ENCODE measurements at regions not wholly inside any gene's neighbourhood (a gene's known extent, or its start where the extent isn't known, plus 50 kb on each side); places are given as distances from the start of the nearest gene placed in this dataset.

GRCh38 chr5:125263356-125263755 lies 516.9 kb upstream of the ZNF608 start:
- no peak for DNase-seq

- DNase-seq: no peak
These were observed 519.7 kb upstream of the ZNF608 start for GRCh38 chr5:125266106-125266505.

DNA sequence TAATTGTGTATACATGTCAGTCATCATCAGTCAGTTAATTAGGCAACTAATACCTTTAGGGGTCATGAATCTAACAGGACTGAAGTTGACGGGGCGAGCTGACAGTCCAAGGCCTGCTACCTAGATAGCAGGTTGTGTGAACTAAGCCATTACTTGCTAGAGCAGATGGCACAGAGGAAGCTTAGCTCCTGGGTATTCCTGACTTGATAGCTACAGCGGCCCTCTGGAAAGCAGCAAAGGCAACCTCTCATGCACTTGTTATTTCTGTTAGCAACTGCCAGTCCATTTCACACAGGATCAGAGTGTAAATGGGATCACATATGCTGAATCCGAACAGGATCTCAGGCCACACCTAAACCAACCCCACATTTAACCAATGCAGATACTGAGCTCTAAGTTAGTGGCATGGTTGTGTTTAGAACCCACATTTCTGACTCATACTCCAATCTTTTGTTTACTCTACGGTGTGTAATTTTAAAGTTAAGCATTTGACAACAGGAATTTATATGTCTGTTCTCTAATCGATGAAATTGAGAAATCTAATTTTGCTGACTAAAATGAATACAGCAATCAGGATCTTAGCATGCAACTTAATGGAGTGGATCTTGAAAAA lies 521.3 kb upstream of the ZNF608 start:
- DNase-seq: no peak

GRCh38 chr5:125269926-125270325 lies 523.5 kb upstream of the ZNF608 start:
- no peak for DNase-seq

DNA sequence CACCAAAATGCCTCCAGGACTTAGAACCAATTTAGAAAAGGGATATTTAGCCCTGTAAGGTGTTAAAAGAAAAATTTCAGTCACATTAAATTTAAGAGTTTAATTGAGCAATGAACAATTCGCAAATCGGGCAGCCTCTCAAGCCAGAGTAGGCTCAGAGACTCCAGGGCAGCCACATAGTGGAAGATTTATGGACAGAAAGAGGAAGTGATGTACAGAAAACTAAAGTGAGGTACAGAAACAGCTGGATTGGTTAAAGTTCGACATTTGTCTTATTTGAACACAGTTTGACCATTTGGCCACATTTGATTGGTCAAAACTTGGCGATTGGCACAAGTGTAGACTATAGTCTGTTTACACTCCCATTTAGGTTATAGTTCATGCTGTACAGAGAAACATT lies 525.9 kb upstream of the ZNF608 start:
- DNase-seq: no peak

DNA sequence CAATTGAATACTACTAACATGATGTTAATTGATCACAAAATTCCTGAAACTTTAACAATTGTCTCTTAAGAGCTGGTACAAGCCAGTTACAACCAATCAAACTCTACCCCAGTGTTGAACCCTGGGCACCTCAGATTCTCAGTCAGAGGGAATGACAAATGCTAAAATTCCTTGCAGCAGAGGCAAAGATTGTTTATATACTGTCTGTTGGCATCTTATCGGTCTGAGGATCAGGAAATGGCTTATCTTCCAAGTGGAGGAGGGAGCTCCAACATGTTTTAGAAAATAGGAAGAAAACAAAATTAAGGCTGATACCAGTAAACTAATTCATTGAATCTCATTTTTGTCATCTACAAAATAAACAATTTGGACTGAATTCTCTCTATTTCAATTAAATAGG lies 527.8 kb upstream of the ZNF608 start:
- no peak for DNase-seq

DNA sequence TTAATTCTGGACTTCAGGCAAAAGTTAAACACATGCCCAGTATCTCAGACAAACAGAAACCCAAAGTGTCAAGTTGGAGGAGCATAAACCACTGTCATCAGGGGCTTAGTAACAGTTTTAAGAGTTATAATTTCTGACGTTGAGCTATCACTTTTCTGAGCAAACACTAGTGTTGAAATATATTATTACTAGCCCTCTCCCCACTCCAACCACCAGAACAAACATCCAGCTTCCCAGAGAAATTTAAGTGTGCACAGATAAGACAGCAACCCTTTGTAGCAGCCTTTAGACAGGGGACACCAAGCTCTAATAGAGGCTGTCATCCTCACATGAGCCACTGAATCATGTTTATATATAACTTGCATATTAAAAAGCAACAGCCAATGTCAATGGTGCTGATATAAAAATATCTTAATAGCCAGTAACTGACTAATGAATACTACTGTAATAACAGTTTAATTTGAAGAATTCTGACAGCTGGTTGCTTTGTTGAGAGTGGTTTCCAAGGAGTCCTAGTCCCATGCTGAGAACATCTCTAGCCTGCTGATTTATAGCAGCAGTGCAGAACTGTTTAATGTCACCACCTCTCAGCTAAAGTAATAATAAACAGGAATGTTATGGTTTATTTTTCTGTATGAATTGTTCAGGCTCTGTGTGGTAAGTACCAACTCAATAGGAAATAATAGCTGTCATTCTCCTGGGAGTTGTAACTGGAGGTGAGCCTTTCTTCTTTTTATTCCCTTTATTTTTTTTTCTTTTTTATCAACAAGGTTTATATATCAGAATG lies 528.7 kb upstream of the ZNF608 start:
- no peak for DNase-seq

DNA sequence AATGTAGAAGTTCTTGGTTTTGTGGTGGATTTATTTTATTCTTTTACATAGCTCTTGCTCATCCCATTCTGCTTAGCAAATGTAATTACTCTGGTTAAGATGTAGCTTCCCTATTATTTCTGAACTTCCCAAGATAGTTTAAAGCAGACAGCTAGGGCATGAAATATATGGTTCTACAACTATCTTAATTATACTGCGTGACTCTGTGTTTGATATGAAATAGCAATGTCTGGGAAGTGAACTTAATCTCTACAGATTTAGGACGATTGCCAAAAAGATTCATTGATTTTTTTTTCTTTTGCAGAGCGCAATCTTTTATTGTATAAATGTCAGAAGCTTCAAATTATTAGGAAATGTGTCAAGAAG lies 529.3 kb upstream of the ZNF608 start:
- no peak for DNase-seq

- no peak for DNase-seq
These were observed 529.7 kb upstream of the ZNF608 start for GRCh38 chr5:125276096-125276495.

DNA sequence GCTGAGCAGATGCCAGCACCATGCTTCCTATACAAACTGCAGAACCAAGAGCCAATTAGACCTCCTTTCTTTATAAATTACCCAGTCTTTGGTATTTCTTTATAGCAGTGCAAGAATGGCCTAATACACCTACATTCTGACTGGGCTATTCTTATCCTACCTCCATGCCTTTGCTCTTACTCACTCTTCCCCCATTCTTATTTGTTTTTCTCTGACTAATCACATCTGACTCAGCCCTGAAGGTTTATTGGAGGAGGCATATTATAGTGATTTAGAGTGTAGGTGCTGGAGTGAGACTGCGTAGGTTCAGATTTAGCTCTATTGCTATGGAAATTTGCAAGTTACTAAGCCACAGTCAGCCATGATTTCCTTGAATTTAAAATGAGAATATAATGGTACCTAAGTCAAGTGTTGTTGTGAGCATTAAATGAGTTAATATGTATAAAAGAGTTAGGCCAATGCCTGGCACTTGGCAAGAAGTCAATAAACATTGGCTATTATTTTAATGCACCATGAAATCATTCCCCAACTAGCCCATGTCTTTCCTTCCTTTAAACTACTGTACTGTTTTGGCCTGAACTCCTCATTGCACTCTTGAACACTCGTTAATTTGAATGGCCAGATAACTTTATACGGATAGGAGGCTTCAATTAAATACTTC lies 531.2 kb upstream of the ZNF608 start:
- DNase-seq: no peak

- no peak for DNase-seq
These were observed 532.3 kb upstream of the ZNF608 start for GRCh38 chr5:125278711-125279110.

DNA sequence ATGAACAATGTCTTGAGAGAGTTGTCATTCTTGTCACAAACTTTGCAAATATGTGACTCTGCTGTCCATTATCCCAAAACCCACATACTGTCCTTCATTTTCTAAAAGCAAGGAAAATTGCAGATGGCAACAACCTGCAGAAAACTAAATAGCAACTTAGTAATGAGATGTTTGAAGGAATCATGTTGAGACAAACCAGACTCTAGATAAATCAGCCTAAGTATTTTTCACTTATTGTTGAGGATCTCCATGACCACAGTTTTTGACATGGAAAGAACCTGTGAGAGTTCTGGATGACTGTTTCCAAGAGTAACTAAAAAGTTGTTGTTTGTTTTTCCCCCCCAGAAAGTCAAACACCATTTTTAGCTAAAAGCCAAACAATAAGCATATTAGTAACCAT lies 535.2 kb upstream of the ZNF608 start:
- DNase-seq: no peak

- DNase-seq: no peak
These were observed 536.9 kb upstream of the ZNF608 start for GRCh38 chr5:125283372-125283771.

DNA sequence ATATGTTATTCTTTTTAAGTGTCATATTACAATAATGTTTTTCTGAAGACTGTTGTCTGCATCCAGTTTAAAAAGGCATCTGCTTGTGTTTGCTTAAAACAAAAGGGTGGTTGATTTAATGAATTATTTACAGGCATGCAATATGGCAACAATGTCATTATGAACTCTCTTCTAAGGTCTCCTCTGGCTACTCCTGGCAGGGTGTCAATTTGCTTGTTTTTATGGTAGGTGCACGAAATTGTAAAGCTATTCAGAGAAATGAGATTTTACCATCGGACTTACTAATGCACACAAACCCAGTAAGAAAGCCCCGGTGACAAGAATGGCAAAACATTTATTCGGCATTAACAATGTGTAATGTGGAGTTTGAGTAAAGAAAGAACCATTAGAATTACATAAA lies 539.8 kb upstream of the ZNF608 start:
- DNase-seq: no peak

DNA sequence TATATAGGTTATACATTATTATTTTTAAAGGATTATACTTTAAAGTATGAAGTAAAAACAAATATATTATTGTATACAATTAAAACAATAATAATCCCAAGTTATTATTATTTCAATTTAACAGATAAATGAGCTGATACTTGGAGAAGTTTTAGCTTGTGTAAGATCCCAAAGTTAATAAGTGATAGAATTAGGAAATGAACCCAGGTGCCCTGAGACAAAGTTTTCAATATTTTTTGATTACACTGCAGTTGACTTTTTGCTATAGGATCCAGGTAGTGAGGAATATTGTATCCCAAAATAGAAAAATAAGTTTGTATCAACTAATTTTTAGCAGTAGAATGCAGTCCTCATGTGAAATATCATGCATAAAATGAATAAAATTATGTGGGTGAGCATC lies 543.2 kb upstream of the ZNF608 start:
- no peak for DNase-seq

DNA sequence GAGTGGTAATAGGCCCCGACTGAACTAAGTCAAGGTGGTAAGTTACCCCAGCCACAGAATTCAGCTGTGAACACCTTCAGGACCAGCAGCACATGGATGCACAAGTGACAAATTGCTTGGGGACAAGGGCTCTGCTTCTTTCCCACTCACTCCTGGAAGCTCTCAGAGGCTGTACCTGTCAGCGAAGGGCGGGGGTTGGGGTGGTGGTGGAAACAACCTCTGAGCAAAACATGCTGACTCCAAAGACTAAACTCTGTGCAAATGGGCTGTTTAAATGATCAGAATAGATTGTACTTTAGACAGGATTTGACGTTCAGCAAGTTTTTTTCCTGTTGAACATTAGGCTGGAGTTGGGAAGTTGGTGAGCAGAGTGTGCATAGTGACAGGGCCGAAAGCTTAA lies 544.5 kb upstream of the ZNF608 start:
- no peak for DNase-seq

DNA sequence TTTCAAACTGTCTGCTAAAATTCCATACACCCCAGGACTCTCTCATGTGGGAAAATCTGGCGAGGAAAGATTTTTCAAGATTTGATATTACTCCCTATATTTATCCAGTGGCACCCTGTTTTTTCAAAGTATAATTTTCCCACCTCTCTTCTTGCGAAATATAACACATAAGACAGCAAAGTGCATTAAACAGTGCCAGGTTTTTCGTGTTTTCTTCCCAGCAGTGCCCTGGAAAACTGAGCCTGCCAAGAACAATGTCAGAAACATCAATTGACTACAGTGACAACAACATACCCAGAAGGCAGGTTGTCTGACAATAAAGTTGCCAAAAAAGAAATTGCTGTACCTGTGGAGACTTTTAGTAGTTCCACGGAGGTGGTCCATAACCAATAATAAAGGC lies 545.0 kb upstream of the ZNF608 start:
- no peak for DNase-seq

- no peak for DNase-seq
These were observed 546.8 kb upstream of the ZNF608 start for GRCh38 chr5:125293223-125293622.

- no peak for DNase-seq
These were observed 547.3 kb upstream of the ZNF608 start for GRCh38 chr5:125293726-125294125.

DNA sequence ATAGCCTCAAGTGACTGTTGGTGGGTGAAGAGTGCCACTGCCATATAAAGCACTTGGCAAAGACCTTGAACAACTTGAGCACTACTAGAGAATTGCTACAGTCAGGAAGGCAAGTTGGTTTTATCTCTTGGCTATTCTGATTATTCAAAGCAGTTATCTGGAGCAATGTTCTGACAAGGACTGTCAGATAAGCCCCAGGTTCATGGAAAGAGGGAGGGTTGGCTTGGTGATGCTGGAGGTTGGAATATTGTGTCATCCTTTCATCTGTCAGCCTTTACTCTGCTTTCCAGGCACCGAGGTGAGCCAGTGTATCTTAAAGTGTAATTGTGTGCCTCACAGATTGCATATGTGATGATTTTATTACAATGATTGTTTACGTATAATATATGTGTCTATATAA lies 548.4 kb upstream of the ZNF608 start:
- no peak for DNase-seq

DNA sequence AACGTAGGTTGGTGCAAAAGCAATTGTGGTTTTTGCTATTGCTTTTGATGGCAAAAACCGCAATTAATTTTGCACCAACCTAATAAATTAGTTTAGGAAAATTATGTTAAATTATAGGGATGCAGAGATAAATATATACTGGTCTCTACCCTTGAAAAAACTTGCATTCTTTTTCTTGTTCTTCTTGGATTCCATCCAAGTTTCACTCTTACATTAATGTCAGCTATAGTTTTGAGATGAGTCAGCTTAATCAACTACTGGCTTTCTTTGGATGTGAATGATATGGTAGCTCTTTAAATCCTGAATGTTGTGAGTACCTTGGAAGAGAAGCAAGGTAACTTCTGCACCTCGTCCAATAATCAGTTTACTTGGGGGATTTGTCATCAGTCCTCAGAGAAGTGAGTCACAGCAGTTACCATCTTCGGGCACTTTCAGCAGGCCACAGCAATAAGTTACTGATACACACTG lies 549.0 kb upstream of the ZNF608 start:
- DNase-seq: no peak

- DNase-seq: no peak
These were observed 551.8 kb upstream of the ZNF608 start for GRCh38 chr5:125298258-125298657.

DNA sequence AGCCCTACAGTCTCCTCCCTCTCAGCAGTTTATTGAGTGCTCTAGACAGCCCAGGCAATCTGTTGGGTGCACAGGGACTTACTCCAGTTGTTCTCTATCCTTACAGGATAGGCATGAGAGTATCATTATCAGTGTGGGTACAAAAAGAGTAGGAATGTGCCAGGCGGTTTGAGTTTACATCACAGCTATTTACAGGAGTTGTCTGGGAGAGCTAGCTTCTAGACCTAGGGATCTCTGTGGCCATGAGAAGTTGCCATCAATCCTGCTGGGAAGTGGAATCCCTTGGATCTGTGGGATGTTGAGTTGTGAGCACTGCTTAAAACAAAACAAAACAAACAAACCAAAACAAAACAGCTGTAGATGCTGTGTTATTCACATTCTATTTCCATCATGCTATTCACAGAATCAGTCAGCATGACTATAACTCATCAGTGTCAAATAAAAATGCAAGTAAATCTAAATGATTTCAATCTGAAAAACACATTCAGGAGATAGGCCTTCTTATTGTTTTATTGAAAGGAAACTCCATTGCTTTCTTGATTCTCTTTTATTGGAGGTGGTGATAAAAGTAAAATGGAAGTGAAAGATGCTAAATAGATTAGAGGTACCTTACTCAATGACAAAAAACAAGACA lies 552.4 kb upstream of the ZNF608 start:
- DNase-seq: no peak

GRCh38 chr5:125301711-125302110 lies 555.3 kb upstream of the ZNF608 start:
- DNase-seq: no peak

All from T-helper 9 cell (primary cell).